ENCODE measurements at regions not wholly inside any gene's neighbourhood (a gene's known extent, or its start where the extent isn't known, plus 50 kb on each side); places are given as distances from the start of the nearest gene placed in this dataset.

- no peak overlapping the region for H3K27ac ChIP-seq
- no peak for TF ChIP-seq CTCF (conservative IDR thresholded peaks at IDR 0.05)
Measured at GRCh38 chr2:81238462-81238861, 933.9 kb upstream of the LRRTM1 start.

- TF ChIP-seq CTCF (conservative IDR thresholded peaks at IDR 0.05): no peak
- no peak overlapping the region for H3K27ac ChIP-seq
Measured at GRCh38 chr2:81235601-81236000, 931.0 kb upstream of the LRRTM1 start.

- H3K27ac ChIP-seq: no peak overlapping the region
- TF ChIP-seq CTCF (conservative IDR thresholded peaks at IDR 0.05): no peak
Measured at GRCh38 chr2:81234711-81235110, 930.2 kb upstream of the LRRTM1 start.

- TF ChIP-seq CTCF (conservative IDR thresholded peaks at IDR 0.05): no peak
- H3K27ac ChIP-seq: no peak overlapping the region
Measured at GRCh38 chr2:81225756-81226155, 921.2 kb upstream of the LRRTM1 start.

- no peak overlapping the region for H3K27ac ChIP-seq
- TF ChIP-seq CTCF (conservative IDR thresholded peaks at IDR 0.05): no peak
Measured at GRCh38 chr2:81213598-81213997, 909.0 kb upstream of the LRRTM1 start.

GRCh38 chr2:81206216-81206615, 901.7 kb upstream of the LRRTM1 start:
- H3K27ac ChIP-seq: no peak overlapping the region
- no peak for TF ChIP-seq CTCF (conservative IDR thresholded peaks at IDR 0.05)

GRCh38 chr2:81196933-81197628, 892.5 kb upstream of the LRRTM1 start:
- no peak overlapping the region for H3K27ac ChIP-seq
- TF ChIP-seq CTCF (conservative IDR thresholded peaks at IDR 0.05): no peak

Measured in VCaP (cell line).